OCI-LY3 (cell line): ENCODE measurements at regions not wholly inside any gene's neighbourhood (a gene's known extent, or its start where the extent isn't known, plus 50 kb on each side); places are given as distances from the start of the nearest gene placed in this dataset.

ENCODE experiments used
- CTCF ChIP-seq: fragments of 200-600, 300-600 bp; sonication (generic); IDR thresholded peaks from 2 replicates; pipeline ENCODE4 v1.5.1; 2014; ENCODE audit warnings: antibody characterized with exemption, low read length, low read depth
- EZH2phosphoT487 ChIP-seq: fragments of 200-600 bp; shearing (Covaris generic); IDR thresholded peaks from 2 replicates; pipeline ENCODE4 v1.6.1; 2018; ENCODE audit warnings: antibody characterized with exemption, mixed run types, low read depth

DNA sequence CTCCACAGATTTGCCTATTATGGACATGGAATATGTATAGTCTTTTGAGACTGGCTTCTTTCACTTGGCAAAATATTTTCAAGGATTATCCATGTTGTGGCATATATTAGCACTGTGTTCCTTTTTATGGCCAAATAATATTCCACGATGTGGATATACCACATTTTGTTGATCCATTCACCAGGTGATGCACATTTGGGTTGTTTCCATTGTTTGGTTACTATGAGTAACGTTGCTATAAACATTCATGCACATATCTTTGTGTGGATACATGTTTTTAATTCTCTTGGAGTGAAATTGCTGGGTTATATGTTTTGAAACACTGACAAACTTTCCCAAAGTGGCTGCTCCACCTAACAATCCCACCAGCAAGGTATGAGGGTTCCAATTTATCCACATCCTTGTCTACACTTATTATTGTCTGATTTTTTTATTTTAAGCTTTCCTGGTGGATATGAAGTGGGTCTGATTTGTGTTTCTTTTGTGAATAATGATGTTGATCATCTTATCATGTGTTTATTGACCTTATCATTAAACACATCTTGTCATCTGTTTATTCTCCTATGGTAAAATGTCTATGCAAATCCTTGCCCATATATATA lies 116.2 kb upstream of the FRMD6 start:
- no peak for TF ChIP-seq CTCF
- no peak for TF ChIP-seq EZH2phosphoT487
